ENCODE measurements at regions not wholly inside any gene's neighbourhood (a gene's known extent, or its start where the extent isn't known, plus 50 kb on each side); places are given as distances from the start of the nearest gene placed in this dataset.

- intact Hi-C loops (cut with micrococcal nuclease; ENCODE audit: unreplicated experiment): no loop called here
- ChIA-PET CTCF (no interaction called here), POLR2A (ENCODE audit: low non-redundant PET) (no interaction called here)
Measured at GRCh38 chr5:66450988-66451387, 145.2 kb upstream of the MAST4 start.

GRCh38 chr5:66452109-66452508 lies 144.1 kb upstream of the MAST4 start:
- no peaks in the 10 kb centered on the region for H3K36me3 ChIP-seq (ENCODE audit: insufficient read depth, low read length, poor library complexity, severe bottlenecking)
- ChIA-PET POLR2A (ENCODE audit: low non-redundant PET) (no interaction called here), CTCF (no interaction called here)
- no peaks in the 10 kb centered on the region for H3K27me3 ChIP-seq (replicated peaks; ENCODE audit: insufficient read depth, low read depth, low read length, poor library complexity)
- intact Hi-C loops (cut with micrococcal nuclease; ENCODE audit: unreplicated experiment): no loop called here
- BruUV-seq (replicated peaks): no TSS peak
- H3K4me3 ChIP-seq (ENCODE audit: low read depth, low read length, poor library complexity, severe bottlenecking): no peak overlapping the region
- no peak for TF ChIP-seq EZH2 (IDR thresholded peaks at IDR 0.05; ENCODE audit: borderline replicate concordance, low read depth, low read length, poor library complexity, severe bottlenecking)
- H3K4me1 ChIP-seq (ENCODE audit: insufficient read depth, low read length, poor library complexity, severe bottlenecking): no peaks in the 10 kb centered on the region
- no peak for DNase-seq (ENCODE audit: low spot score)
- H3K9me3 ChIP-seq (ENCODE audit: low read depth, low read length, poor library complexity, severe bottlenecking): no peaks in the 10 kb centered on the region
- no peak overlapping the region for H3K27ac ChIP-seq (ENCODE audit: low read depth, low read length, poor library complexity, severe bottlenecking)

More at GRCh38 chr5:66450988-66451387, 145.2 kb upstream of the MAST4 start:
- DNase-seq (ENCODE audit: low spot score): no peak
- H3K4me1 ChIP-seq (ENCODE audit: insufficient read depth, low read length, poor library complexity, severe bottlenecking): no peaks in the 10 kb centered on the region
- H3K27me3 ChIP-seq (replicated peaks; ENCODE audit: insufficient read depth, low read depth, low read length, poor library complexity): no peaks in the 10 kb centered on the region
- H3K4me3 ChIP-seq (ENCODE audit: low read depth, low read length, poor library complexity, severe bottlenecking): no peak overlapping the region
- H3K27ac ChIP-seq (ENCODE audit: low read depth, low read length, poor library complexity, severe bottlenecking): no peak overlapping the region
- no peaks in the 10 kb centered on the region for H3K9me3 ChIP-seq (ENCODE audit: low read depth, low read length, poor library complexity, severe bottlenecking)
- BruUV-seq (replicated peaks): no TSS peak
- TF ChIP-seq CTCF (conservative IDR thresholded peaks at IDR 0.05; ENCODE audit: low read depth, low read length): no peak
- TF ChIP-seq EZH2 (IDR thresholded peaks at IDR 0.05; ENCODE audit: borderline replicate concordance, low read depth, low read length, poor library complexity, severe bottlenecking): no peak
- no peaks in the 10 kb centered on the region for H3K36me3 ChIP-seq (ENCODE audit: insufficient read depth, low read length, poor library complexity, severe bottlenecking)

- no peak for DNase-seq (ENCODE audit: low spot score)
- no peaks in the 10 kb centered on the region for H3K36me3 ChIP-seq (ENCODE audit: insufficient read depth, low read length, poor library complexity, severe bottlenecking)
- TF ChIP-seq CTCF (conservative IDR thresholded peaks at IDR 0.05; ENCODE audit: low read depth, low read length) (no peak), EZH2 (IDR thresholded peaks at IDR 0.05; ENCODE audit: borderline replicate concordance, low read depth, low read length, poor library complexity, severe bottlenecking) (no peak)
- no peak overlapping the region for H3K27ac ChIP-seq (ENCODE audit: low read depth, low read length, poor library complexity, severe bottlenecking)
- no peaks in the 10 kb centered on the region for H3K27me3 ChIP-seq (replicated peaks; ENCODE audit: insufficient read depth, low read depth, low read length, poor library complexity)
- no TSS peak for BruUV-seq (replicated peaks)
- no peak overlapping the region for H3K4me3 ChIP-seq (ENCODE audit: low read depth, low read length, poor library complexity, severe bottlenecking)
- intact Hi-C loops (cut with micrococcal nuclease; ENCODE audit: unreplicated experiment): no loop called here
- H3K4me1 ChIP-seq (ENCODE audit: insufficient read depth, low read length, poor library complexity, severe bottlenecking): no peaks in the 10 kb centered on the region
- ChIA-PET POLR2A (ENCODE audit: low non-redundant PET) (no interaction called here), CTCF (no interaction called here)
- no peaks in the 10 kb centered on the region for H3K9me3 ChIP-seq (ENCODE audit: low read depth, low read length, poor library complexity, severe bottlenecking)
Measured at GRCh38 chr5:66454186-66455078, 141.8 kb upstream of the MAST4 start.

GRCh38 chr5:66459728-66460127 lies 136.5 kb upstream of the MAST4 start:
- intact Hi-C loops (cut with micrococcal nuclease; ENCODE audit: unreplicated experiment): no loop called here
- Histone ChIP-seq H3K9me3 (ENCODE audit: low read depth, low read length, poor library complexity, severe bottlenecking) (no peaks in the 10 kb centered on the region), H3K36me3 (ENCODE audit: insufficient read depth, low read length, poor library complexity, severe bottlenecking) (no peaks in the 10 kb centered on the region), H3K4me3 (ENCODE audit: low read depth, low read length, poor library complexity, severe bottlenecking) (no peak overlapping the region), H3K27ac (ENCODE audit: low read depth, low read length, poor library complexity, severe bottlenecking) (no peak overlapping the region), H3K27me3 (replicated peaks; ENCODE audit: insufficient read depth, low read depth, low read length, poor library complexity) (no peaks in the 10 kb centered on the region), H3K4me1 (ENCODE audit: insufficient read depth, low read length, poor library complexity, severe bottlenecking) (no peaks in the 10 kb centered on the region)
- CTCF ChIA-PET: no interaction called here
- BruUV-seq (replicated peaks): no TSS peak
- POLR2A ChIA-PET (ENCODE audit: low non-redundant PET): no interaction called here
- TF ChIP-seq EZH2 (IDR thresholded peaks at IDR 0.05; ENCODE audit: borderline replicate concordance, low read depth, low read length, poor library complexity, severe bottlenecking) (no peak), CTCF (conservative IDR thresholded peaks at IDR 0.05; ENCODE audit: low read depth, low read length) (no peak)
- no peak for DNase-seq (ENCODE audit: low spot score)
